Activated T-cell treated with anti-CD3 and anti-CD28 coated beads for 24 hours (primary cell): ENCODE measurements at regions not wholly inside any gene's neighbourhood (a gene's known extent, or its start where the extent isn't known, plus 50 kb on each side); places are given as distances from the start of the nearest gene placed in this dataset.

Experiments used
- DNase-seq: peaks from one replicate; pipeline ENCODE4 v3.0.0-alpha.2; 2020; ENCODE audit warnings: low read depth

- DNase-seq, result no peak
Measured at GRCh38 chr9:16158093-16158492, 605.2 kb downstream of the CCDC171 start.

DNA sequence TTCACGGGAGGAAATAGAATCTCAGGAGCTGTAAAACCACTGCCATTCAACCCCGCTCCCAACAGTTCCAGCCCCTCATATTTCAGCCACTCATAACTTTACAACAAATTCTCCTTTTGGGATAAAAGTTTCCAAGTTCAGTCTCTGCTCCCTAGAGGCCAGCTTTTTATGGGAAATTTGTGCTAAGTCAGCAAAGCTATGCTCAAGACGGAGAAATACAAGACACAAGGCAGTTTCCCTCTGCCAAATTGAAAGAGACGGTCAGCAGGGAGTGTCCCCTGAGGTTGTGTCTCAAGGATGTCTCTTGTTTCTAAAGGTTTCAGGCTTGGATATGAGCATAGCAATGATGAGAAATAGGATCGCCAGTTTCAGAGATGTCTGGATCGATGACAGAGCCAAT, 608.6 kb downstream of the CCDC171 start:
- no peak for DNase-seq

DNA sequence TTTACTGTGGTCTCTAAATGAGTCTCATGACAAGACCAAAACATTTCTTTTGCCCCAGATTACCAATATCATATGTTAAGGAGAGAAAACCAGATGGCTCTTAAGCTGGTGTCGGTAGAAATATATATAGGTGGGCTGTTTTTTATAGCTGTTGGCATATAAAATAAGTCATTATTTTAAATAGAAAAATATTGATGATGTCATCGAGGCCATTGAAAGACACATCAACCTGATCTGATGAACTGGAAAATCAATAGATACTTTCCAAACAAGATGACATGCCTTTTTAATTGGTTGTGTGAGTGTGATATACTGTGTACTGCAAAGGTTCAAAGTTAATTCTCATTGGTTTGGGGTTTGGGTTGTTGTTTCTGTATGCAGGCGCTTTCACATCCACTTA, 617.3 kb downstream of the CCDC171 start:
- DNase-seq, result no peak

GRCh38 chr9:16171911-16172310, 619.1 kb downstream of the CCDC171 start:
- DNase-seq, result no peak

DNA sequence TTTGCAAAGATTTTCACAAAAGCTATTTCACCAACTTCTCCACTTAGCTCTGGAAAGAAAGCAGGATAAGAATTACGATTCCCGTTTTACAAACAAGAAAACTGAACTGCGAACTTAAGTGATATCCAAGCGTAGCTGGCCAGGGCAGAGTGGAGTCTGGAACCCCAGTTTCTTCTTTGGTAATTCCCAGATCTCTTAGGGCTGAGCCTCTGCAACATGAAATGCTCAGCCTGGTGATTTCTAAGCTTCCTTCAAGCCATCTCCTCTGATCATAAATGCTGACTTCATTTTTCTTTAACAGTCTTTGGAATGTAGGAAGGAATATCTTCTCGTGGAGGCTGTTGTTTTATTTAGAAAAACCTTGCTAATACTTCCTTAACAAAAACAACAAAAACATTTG, 620.0 kb downstream of the CCDC171 start:
- DNase-seq, result no peak

DNA sequence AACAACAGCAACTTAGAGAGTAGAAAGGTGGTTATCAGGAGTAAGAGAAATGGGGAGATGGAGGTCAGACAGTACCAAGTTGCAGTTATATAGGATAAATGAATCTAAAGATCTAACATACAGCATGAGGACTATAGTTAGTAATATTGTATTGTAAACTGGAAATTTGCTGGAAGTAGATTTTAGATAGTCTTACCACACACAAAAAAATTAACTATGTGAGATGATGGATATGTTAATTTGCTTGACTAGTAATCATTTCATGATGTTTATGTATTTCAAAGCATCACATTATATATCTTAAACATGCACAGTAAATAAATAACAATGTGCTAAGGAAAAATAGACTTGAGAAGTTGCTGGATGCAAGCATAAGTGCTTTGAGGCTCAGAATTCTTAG, 622.1 kb downstream of the CCDC171 start:
- DNase-seq, result no peak

- DNase-seq, result no peak
Measured at GRCh38 chr9:16175461-16175860, 622.6 kb downstream of the CCDC171 start.

DNA sequence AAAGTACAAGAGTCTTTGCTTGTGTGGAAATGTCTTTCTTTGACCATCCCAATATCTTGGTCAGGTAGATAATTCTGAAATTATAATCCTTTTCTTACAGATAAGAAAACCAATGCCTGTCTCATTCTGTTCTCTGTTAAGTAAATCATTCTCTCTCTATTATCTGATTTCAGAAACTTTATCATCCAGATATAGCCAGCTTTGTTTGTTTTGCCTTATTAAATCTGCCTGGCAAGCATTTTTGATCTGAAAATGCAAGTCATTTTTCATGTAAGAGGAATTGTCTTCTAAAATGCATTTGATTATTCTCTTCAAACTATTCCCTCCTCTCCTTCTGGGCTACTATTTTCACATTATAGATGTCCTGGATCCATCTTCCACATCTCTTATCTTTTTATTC, 625.5 kb downstream of the CCDC171 start:
- no peak for DNase-seq

DNA sequence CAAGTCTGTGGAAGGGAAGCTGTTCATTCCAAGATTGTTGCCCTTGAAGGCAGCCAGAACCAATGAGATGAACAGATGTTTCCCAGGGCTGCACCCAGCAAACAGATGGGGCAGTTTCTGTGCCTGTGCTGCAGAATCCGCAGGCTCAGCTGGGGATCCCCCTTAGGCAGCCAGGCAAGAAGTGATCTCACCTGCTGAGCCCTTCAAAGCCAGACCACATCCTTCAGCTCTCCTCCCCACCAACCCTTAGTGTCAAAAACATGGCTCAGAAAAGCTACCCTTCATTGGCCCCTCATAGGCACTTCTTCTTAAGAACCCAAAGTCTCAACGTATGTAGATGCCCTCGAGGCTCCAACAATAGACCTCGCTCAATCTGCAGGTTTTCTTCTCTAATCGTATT, 626.7 kb downstream of the CCDC171 start:
- no peak for DNase-seq

DNA sequence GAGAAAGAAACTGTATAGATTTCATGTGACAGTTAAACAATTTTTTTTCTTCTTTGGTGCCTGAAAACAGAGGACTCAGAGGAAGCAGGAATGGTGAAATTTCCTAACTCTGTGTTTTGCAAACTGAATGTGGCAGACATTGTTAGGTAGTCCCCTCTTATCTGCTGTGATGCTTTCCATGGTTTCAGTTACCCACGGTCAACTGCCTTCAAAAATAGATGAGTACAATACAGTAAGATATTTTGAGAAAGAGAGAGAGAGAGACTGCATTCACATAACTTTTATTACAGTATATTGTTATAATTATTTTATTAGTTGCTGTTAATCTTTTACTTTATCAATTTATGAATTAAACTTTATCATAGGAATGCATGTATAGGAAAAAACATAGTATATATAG, 627.2 kb downstream of the CCDC171 start:
- no peak for DNase-seq

DNA sequence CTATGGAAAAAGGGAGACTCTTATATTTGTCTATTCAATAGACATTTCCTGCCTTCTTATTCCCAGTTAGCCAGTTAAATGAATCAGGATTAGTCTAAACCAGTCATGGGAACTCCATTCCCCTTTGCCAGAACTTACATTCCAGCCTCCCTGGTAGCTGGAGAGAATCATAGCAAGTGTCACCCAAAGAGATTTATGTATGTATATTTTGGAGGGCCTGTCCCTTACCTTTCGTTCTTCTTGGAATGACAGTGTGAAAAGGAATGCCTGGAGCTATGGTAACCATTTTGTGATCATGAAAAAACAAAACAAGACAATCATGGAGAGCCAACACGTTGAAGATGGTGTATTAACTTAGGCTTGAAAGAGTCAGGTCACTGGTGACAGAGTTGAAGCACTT, 627.7 kb downstream of the CCDC171 start:
- DNase-seq, result no peak

DNA sequence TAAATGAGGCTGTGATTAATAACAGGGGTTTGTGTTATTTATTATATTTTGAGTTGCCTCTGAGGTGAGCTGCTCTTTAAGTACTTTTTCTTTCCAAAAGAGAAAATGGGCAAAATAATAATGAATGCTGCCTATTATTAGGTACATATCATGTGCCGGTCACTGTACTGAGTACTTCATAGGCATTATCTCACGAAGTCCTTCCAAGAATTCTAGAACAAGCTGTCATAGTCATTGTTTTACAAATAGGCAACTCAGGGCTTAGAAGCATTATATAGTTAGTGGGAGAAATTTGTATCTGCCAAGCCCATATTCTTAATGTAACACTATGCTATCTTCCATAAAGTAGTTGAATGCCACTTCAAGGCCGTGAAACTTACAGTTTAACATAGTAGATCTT, 628.7 kb downstream of the CCDC171 start:
- no peak for DNase-seq

- no peak for DNase-seq
Measured at GRCh38 chr9:16182784-16183183, 629.9 kb downstream of the CCDC171 start.

DNA sequence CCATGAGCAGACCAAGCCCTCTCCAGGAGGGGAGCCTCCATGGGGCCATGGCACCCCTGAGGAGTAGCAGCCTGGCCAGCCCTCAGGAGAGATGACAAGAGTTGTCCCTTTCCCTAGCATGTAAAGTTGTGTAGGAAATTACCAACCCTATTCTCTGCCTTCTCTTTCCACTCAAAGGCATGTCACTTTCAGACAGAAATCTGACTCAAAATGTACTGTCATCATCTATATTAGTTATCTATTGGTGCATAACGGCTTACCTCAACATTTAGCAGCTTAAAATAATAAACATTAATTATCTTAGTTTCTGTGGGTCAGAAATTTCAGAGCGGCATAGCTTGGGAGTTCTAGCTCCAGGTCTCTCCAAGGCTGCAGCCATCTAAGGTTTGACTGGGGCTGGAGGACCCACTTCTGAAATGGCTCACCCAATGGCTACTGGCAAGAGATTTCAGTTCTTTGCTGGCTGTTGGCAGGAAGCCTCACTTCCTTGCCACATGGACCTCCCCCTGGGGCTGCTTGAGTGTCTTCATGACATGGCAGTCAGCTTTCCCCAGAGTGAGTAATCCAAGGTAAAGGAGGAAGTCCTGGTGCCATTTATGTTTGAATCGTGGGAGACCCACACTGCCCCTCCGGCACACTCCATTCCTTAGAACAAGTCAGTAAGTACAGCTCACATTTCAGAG, 632.3 kb downstream of the CCDC171 start:
- DNase-seq, result no peak

DNA sequence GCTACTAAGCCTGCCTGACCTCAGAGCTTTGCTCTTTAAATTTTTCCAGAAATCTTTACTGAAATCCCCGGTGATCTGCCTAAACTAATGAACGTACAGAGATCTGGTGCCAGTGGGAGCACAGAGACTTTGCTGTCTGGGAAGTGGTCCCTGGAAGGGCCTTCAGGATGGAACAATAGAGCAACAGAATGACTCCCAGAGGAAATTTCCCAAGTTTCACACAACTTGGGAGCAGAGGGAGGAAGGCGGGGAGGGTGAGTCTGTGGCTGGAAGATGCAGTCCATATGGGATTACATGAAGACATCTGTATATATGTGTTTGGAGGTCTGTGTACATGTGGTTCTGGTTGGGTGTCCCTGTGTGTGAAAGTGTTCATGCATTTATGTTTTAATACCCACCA, 638.3 kb downstream of the CCDC171 start:
- DNase-seq, result no peak

DNA sequence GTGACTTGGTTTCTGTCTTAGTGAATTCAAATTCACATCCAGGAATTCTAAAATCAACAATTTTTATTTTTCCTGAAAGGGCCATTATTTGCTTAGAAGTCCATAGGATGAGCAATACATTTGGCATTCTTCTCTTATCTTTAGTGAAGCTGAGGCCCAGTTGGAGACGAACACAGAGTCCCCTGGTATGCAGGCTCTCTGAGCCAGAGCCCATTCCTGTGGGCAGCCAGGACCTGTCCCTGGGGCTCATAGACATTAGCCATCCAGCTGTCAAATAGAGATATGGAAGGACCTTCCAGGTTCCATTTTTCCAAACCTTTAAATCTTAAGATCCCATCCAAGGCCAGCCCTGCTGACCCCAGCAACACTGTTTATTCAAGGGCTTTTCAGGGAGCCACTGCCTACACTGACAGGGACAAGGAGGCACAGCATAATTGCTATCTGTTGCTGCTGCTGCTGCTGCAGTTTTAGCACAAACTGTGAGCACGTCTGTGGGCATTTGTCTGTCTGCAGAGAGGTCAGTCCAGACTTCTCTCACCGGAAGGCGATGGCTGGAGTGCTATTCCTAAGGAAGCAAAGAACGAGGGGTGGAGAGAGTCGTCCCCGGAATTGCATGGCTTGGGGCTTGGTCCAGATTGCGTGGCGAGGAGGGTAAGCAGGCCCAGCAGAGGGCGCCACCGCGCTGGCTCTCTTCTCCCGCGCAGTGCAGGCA, 639.0 kb downstream of the CCDC171 start:
- DNase-seq, result no peak

GRCh38 chr9:16192403-16193017, 639.7 kb downstream of the CCDC171 start:
- no peak for DNase-seq

- DNase-seq, result no peak
Measured at GRCh38 chr9:16193066-16193465, 640.2 kb downstream of the CCDC171 start.

GRCh38 chr9:16196206-16196605, 643.4 kb downstream of the CCDC171 start:
- no peak for DNase-seq

DNA sequence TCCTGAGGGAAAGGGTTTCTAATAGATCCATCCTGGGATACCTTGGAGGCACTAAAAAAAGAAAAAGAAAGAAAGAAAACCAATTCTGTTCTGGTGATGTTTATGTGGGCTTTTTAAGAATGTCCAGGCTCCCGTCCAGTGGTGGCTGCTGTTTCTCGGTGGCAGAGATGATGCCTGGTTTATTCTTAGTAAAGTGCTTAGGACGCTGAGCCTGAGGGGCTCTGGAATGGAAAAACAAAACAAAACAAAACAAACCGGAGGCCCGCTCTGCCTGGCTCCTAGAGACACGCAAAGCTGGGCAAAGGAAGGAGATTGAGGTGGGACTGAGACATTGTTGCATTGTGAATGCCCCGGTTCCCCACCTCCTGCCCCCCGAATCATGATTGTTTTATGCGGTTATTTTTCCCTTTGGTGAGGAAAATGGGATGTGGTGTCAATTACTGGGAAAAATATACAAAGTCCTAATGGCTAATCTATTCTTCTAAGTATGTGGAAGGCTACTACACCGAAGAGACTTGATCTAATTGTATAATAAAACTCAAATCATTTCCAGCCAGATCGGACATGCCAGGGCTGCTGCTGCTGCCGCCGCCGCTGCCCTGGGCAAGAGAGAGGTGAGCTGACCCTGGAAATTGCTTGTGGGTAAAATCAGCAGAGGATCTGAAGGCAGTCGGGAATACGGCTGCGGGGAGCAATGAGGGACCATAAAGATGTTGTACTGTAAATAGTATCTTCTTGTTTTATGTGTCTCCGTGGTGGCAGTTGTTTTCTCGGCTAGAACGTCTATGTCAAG, 644.9 kb downstream of the CCDC171 start:
- DNase-seq, result no peak

GRCh38 chr9:16198996-16199395, 646.2 kb downstream of the CCDC171 start:
- no peak for DNase-seq

GRCh38 chr9:16202221-16202620, 649.4 kb downstream of the CCDC171 start:
- DNase-seq, result no peak
